ENCODE measurements at regions not wholly inside any gene's neighbourhood (a gene's known extent, or its start where the extent isn't known, plus 50 kb on each side); places are given as distances from the start of the nearest gene placed in this dataset.

DNA sequence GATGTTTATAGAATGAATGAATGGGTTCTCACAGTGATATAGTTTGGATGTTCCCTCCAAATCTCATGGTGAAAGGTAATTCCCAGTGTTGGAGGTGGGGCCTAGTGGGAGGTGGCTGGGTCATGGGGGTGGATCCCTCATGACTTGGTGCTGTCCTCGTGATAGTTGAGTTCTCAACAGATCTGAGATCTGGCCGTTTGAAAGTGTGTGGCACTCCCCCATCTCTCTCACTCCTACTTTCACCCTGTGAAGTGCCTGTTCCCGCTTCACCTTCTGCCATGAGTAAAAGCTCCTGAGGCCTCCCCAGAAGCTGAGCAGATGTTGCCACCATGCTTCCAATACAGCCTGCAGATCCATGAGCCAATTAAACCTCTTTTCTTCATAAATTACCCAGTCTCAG, 170.8 kb upstream of the LINGO1 start:
- H3K27ac ChIP-seq = no peak overlapping the region

DNA sequence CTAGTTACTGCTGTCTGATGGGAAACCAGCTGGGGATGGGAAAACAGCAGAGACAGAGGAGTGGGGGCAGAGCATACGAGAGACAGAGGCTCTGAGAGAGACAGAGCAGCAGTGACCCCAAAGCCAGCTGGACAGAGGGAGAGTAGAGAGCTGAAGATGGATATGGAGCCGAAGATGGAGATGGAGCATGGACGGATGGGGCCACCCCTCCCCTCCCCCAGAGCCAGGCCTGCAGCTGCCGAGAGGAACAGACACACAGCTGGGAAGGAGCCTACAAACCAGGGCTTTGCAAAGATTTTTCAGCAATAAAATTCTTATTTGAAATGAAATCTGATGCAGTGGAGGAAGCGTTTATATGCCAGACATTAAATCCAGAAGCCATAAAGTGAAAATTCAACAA, 167.6 kb upstream of the LINGO1 start:
- no peaks in the 10 kb centered on the region for H3K36me3 ChIP-seq
- peaks cover 0 to 5% of the 10 kb centered on the region in 2 donors for H3K27me3 ChIP-seq
- 64 to 66% methylated on average over 5 of the region's 5 CpGs for WGBS, 2 donors

More for the DNA sequence above, 170.8 kb upstream of the LINGO1 start:
- no peaks in the 10 kb centered on the region for H3K9me3 ChIP-seq
- H3K4me3 ChIP-seq = no peak overlapping the region
- H3K4me1 ChIP-seq = no peaks in the 10 kb centered on the region
- WGBS, 2 donors = 53 to 60% methylated on average over 3 of the region's 3 CpGs
- no peak for TF ChIP-seq CTCF (IDR thresholded peaks at IDR 0.05)
- no peak for TF ChIP-seq POLR2A (IDR thresholded peaks at IDR 0.05)
- TF ChIP-seq EP300 (IDR thresholded peaks at IDR 0.05) = no peak
- H3K27me3 ChIP-seq = no peaks in the 10 kb centered on the region
- DNase-seq (ENCODE audit: low spot score in 2 of 2) = no peak
- H3K36me3 ChIP-seq = no peaks in the 10 kb centered on the region

GRCh38 chr15:77798847-77799246, 166.1 kb upstream of the LINGO1 start:
- H3K4me1 ChIP-seq = no peaks in the 10 kb centered on the region
- no peak for TF ChIP-seq EP300 (IDR thresholded peaks at IDR 0.05)
- TF ChIP-seq CTCF (IDR thresholded peaks at IDR 0.05) = no peak
- TF ChIP-seq POLR2A (IDR thresholded peaks at IDR 0.05) = no peak
- H3K27ac ChIP-seq = no peak overlapping the region
- DNase-seq (ENCODE audit: low spot score in 2 of 2) = no peak
- H3K9me3 ChIP-seq = no peaks in the 10 kb centered on the region
- H3K4me3 ChIP-seq = no peak overlapping the region
- peaks cover 0 to 11% of the 10 kb centered on the region in 2 donors for H3K27me3 ChIP-seq
- H3K36me3 ChIP-seq = no peaks in the 10 kb centered on the region
- WGBS, 2 donors = 100% methylated on average over 1 to 2 of the region's 3 CpGs

More for the DNA sequence above, 167.6 kb upstream of the LINGO1 start:
- H3K27ac ChIP-seq = no peak overlapping the region
- no peak for DNase-seq (ENCODE audit: low spot score in 2 of 2)
- no peak overlapping the region for H3K4me3 ChIP-seq
- H3K9me3 ChIP-seq = no peaks in the 10 kb centered on the region
- TF ChIP-seq EP300 (IDR thresholded peaks at IDR 0.05) = no peak
- no peak for TF ChIP-seq POLR2A (IDR thresholded peaks at IDR 0.05)
- H3K4me1 ChIP-seq = no peaks in the 10 kb centered on the region

- Histone ChIP-seq H3K36me3 (no peaks in the 10 kb centered on the region), H3K4me3 (no peak overlapping the region), H3K27ac (no peak overlapping the region), H3K4me1 (no peaks in the 10 kb centered on the region), H3K27me3 (peaks cover 0 to 11% of the 10 kb centered on the region in 2 donors), H3K9me3 (no peaks in the 10 kb centered on the region)
- 87 to 90% methylated on average over 12 to 13 of the region's 13 CpGs for WGBS, 2 donors
- no peak for TF ChIP-seq EP300 (IDR thresholded peaks at IDR 0.05)
- no peak for TF ChIP-seq POLR2A (IDR thresholded peaks at IDR 0.05)
- TF ChIP-seq CTCF (IDR thresholded peaks at IDR 0.05) = no peak
- DNase-seq (ENCODE audit: low spot score in 2 of 2) = no peak
Measured at GRCh38 chr15:77798151-77798835, 165.6 kb upstream of the LINGO1 start.

- Histone ChIP-seq H3K4me1 (no peaks in the 10 kb centered on the region), H3K9me3 (no peaks in the 10 kb centered on the region), H3K27me3 (peaks cover 0 to 11% of the 10 kb centered on the region in 2 donors), H3K36me3 (no peaks in the 10 kb centered on the region), H3K27ac (no peak overlapping the region), H3K4me3 (no peak overlapping the region)
- no peak for DNase-seq (ENCODE audit: low spot score in 2 of 2)
- TF ChIP-seq POLR2A (IDR thresholded peaks at IDR 0.05) = no peak
- no peak for TF ChIP-seq EP300 (IDR thresholded peaks at IDR 0.05)
- no peak for TF ChIP-seq CTCF (IDR thresholded peaks at IDR 0.05)
- 60 to 70% methylated on average over 8 of the region's 8 CpGs for WGBS, 2 donors
Measured at GRCh38 chr15:77797270-77797669, 164.6 kb upstream of the LINGO1 start.

All from tibial nerve (tissue), 4 donors.